ENCODE measurements at regions not wholly inside any gene's neighbourhood (a gene's known extent, or its start where the extent isn't known, plus 50 kb on each side); places are given as distances from the start of the nearest gene placed in this dataset.
"Not testable (repeated sequence)": the region's sequence is repeated elsewhere in the genome, so short reads cannot be mapped to it uniquely, and the experiment has no call there.

GRCh38 chr4:163702736-163703135 lies 208.2 kb downstream of the TMA16 start:
- TF ChIP-seq CTCF (IDR thresholded peaks at IDR 0.05; ENCODE audit: low read depth, low read length): no peak
- no peak for DNase-seq (ENCODE audit: extremely low read depth, low read depth)

DNA sequence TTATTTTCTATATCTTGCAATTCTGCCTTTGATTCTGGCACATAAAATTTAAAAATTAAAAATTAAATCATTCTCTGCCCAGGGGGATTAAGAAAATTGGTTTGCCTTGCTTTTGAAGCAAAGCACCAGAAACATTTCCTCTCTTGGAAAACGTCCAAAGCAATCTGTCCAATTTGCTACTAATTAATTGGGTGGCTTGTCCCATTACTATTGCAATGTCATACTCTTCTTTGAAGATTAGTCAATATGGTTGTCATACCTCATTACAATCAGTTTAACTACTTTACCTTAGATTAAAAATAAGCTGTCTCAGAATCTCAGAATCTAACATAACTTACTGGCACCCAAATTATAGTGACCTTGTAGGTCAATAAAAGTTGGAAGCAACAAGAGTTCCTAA lies 208.8 kb downstream of the TMA16 start:
- no peak for DNase-seq (ENCODE audit: extremely low read depth, low read depth)
- TF ChIP-seq CTCF (IDR thresholded peaks at IDR 0.05; ENCODE audit: low read depth, low read length): no peak

DNA sequence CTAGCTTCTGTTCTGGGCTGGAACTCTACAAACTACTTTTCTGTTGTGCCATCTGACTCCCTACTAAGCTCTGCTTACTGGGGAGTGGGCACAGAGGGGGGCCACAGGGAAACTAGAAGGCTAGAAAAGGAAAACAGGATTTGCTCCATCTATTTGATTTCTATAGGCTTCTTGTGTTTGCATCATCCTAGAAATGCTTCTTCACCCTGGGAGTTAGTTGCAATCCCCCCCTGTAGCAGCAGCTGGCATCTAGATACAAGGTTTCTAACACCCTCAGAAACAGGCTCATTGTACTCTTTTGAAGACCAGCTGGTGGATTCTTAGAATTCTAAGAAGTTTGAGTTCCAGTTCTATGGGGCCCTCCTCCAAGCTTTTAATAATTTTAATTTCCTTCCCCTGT lies 213.4 kb downstream of the TMA16 start:
- TF ChIP-seq CTCF (IDR thresholded peaks at IDR 0.05; ENCODE audit: low read depth, low read length): no peak
- no peak for DNase-seq (ENCODE audit: extremely low read depth, low read depth)

DNA sequence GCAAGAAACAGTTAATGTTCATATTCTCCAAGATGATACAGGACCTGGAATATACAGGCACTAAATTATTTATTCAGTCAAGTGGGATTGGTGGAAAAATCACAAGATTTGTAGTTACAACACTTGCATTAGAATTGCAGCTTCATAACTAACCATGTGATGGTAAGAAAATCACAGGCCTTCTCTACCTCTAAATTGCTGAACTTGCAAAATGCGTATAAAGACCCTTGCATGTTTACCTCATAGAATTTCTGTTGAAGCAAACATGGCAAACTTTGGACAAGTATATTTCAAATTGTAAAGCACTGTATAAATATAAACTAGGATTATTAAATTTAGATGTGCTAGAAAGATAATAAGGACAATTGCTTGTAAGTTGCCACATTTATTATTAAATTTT lies 215.1 kb downstream of the TMA16 start:
- TF ChIP-seq CTCF (IDR thresholded peaks at IDR 0.05; ENCODE audit: low read depth, low read length): no peak
- no peak for DNase-seq (ENCODE audit: extremely low read depth, low read depth)

GRCh38 chr4:163710158-163710557 lies 215.7 kb downstream of the TMA16 start:
- TF ChIP-seq CTCF (IDR thresholded peaks at IDR 0.05; ENCODE audit: low read depth, low read length): no peak
- no peak for DNase-seq (ENCODE audit: extremely low read depth, low read depth)

DNA sequence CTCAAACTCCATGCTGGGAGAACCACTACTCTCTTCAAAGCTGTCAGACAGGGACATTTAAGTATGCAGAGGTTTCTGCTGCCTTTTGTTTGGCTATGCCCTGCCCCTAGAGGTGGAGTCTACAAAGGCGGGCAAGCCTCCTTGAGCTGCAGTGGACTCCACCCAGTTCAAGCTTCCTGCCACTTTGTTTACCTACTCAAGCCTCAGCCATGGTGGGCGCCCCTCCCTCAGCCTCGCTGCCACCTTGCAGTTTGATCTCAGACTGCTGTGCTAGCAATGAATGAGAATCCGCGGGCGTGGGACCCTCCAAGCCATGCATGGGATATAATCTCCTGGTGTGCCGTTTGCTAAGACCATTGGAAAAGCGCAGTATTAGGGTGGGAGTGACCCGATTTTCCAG lies 230.0 kb downstream of the TMA16 start:
- DNase-seq (ENCODE audit: extremely low read depth, low read depth): not testable (repeated sequence)

DNA sequence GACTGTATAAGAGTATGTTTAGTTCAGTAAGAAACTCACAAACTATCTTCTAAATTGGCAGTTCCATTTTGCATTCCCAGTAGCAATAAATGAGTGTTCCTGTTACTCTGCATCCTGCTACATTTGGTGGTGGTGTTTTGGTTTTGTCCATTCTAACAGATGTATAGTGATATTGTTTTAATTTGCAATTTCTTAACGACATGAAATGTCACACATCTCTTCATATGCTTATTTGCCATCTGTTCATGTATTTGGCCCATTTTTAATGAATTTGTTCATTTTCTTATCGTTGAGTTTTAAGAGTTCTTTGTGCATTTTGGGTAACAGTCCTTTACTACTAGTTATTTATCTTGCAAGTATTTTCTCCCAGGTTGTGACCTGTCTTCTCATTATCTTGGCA lies 232.2 kb downstream of the TMA16 start:
- TF ChIP-seq CTCF (IDR thresholded peaks at IDR 0.05; ENCODE audit: low read depth, low read length): no peak
- DNase-seq (ENCODE audit: extremely low read depth, low read depth): no peak

DNA sequence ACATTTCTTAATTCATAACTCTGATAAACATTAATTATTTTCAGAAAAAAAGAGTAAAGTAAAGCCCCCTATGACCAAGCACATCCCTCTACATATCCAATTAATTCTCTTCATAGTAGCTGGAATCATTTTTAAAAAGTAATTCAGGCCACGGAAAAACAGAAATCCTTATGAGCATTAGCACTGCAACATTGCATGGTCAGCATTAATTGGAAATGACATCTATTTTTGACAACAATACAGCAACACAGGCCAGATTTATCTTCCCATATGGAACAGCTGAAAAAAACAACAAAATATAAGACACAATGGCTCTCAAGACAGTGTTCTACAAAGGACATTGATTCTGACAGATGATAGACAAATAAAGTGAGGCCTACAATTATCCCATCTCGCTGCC lies 236.6 kb downstream of the TMA16 start:
- no peak for DNase-seq (ENCODE audit: extremely low read depth, low read depth)
- no peak for TF ChIP-seq CTCF (IDR thresholded peaks at IDR 0.05; ENCODE audit: low read depth, low read length)

All from AG09319 (cell line).